Renal cortex interstitium (tissue), 11 donors: ENCODE measurements at regions not wholly inside any gene's neighbourhood (a gene's known extent, or its start where the extent isn't known, plus 50 kb on each side); places are given as distances from the start of the nearest gene placed in this dataset.

Experiments used
- DNase-seq, 11 donors: peaks; one replicate each; pipeline ENCODE4 v3.0.0-alpha.2; 2013; ENCODE audit warnings: low read depth in 9 of 11, low spot score in 4 of 11; ENCODE audit errors: extremely low read depth in 1 of 11

GRCh38 chr11:82012276-82012675 lies 721.4 kb downstream of the FAM181B start:
- no peak for DNase-seq

GRCh38 chr11:82009133-82009532 lies 724.5 kb downstream of the FAM181B start:
- DNase-seq, result no peak

- DNase-seq, result no peak
These were observed 726.1 kb downstream of the FAM181B start for GRCh38 chr11:82007521-82007920.

DNA sequence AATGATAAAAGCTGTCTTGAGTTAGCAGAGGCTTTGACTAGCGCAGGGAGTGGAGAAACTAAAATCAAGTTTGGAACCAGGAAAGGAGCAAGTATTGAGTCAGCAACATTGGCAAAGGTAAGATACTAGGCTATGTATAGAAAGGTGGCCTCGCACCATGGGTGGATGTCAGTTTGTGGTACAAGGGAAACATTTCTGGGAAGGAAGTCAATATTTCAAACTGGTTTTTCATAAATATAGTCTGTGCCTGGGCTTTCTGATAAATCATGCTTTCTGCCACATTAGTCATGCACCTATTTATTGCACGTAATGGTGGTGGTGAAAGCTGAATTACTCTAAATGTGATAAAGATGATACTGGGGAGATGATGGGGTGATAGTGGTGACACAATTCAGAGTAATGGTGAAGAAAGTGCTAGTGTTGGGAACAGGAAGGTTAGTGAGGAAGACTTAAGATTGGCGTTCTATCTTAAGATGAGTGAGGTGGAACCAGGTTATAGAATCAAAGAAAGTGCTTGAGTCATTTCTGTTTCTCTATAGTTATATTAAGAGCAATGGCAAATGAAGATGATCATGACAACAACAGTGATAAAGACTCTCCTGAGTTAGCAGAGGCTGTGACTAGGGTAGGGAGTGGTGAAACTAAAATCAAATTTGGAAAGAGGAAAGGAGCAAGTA lies 729.0 kb downstream of the FAM181B start:
- no peak for DNase-seq

GRCh38 chr11:82003671-82004515 lies 729.8 kb downstream of the FAM181B start:
- DNase-seq, result no peak

DNA sequence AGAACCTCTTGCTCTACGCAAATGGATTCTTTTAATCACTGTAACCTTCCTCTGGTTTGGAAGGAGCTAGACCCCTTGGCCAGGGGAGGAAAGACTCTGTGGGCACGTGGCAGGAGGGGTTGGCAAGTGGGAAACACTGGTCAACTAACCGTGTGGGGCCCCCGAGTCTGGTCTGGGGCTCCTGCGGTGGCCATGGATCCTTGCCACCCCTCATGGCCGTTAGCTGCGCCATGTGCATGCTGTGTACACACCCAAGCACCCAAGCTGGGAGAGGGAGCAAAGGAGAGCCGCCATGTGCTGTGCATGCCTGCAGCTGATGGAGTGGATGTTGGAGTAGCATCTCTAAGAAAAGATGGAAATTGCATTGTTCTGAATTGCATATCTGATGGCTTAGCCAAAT lies 730.6 kb downstream of the FAM181B start:
- DNase-seq, result no peak

DNA sequence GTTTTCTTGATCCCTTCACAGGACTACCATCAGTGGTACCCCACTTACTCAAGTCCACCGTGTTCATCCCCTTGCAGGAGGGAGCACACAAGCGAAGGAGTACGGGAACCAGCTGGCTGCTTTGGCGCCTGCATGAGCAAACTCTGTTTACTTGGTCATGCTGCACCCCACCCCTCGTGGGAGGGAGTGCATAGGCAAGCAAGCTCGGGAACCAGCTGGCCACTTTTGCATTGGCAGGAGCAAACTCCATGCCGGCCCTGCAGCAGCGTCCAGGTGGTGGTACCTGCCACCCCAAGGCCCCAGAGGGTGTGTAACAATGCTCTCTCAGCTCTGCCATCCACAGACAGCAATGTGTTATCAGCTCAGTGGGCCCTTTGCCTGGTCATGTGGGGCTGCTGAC lies 737.8 kb downstream of the FAM181B start:
- no peak for DNase-seq

- DNase-seq, result no peak
These were observed 739.9 kb downstream of the FAM181B start for GRCh38 chr11:81993755-81994154.

DNA sequence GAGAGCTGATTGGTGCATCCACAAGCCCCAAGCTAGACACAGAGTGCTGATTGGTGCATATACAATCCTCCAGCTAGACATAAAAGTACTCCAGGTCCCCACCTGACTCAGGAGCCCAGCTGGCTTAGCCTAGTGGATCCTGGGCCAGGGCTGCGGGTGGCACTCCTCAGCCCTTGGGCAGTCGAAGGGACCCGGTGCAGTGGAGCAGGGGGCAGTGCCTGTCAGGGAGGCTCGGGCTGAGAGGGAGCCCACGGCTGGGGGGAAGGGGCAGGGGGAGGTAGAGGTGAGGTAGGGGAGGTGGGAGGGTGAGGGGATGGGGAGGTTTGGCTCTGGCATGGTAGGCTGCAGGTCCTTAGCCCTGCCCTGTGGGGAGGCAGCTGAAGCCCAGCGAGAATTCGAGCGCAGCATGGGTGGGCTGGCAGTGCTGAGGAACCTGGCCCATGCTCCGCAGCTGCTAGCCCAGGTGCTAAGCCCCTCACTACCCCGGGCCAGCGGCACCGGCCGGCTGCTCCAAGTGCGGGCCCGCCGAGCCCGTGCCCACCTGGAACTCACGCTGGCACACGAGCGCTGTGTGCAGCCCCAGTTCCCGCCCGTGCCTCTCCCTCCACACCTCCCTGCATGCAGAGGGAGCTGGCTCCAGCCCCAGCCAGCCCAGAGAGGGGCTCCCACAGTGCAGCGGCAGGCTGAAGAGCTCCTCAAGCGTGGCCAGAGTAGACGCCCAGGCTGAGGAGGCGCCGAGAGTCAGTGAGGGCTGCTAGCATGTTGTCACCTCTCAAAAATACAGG lies 742.8 kb downstream of the FAM181B start:
- DNase-seq, result no peak

DNA sequence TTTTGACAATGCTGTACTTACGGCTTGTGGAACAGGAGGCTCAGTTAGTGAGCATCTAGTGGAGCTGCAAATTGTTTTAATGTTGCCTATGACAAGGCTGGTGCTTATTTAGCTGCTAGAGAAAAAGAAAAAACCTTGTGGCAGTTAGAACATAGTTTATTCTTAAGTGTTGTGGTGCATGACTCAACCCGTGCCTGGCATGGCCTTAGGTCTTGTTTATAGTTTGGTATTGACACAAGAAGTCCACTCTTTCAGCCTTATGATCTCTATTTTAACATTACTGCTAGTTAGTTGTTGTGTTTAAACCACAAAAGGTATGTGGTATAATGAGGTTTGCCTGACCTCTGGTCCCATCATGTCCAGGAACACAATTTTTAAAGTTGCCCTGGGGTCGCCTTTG lies 744.6 kb downstream of the FAM181B start:
- no peak for DNase-seq

GRCh38 chr11:81987829-81988472 lies 745.7 kb downstream of the FAM181B start:
- peak in 2 of 11 donors; percentile 11 to 17 for DNase-seq

DNA sequence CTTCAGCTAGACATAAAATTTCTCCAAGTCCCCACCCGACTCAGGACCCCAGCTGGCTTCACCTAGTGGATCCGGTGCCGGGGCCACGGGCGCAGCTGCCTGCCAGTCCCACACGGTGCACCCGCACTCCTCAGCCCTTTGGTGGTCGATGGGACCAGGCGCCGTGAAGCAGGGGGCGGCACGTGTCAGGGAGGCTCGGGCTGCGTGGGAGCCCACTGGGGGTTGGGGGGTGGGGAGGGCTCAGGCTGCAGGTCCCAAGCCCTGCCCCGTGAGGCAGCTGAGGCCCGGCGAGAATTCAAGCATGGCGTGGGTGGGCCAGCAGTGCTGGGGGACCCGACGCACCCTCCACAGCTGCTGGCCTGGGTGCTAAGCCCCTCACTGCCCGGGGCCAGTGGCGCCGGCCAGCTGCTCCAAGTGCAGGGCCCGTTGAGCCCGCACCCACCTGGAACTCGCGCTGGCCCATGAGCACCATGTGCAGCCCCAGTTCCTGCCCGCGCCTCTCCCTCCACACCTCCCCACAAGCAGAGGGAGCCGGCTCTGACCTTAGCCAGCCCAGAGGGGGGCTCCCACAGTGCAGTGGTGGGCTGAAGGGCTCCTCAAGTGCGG lies 747.0 kb downstream of the FAM181B start:
- no peak for DNase-seq

DNA sequence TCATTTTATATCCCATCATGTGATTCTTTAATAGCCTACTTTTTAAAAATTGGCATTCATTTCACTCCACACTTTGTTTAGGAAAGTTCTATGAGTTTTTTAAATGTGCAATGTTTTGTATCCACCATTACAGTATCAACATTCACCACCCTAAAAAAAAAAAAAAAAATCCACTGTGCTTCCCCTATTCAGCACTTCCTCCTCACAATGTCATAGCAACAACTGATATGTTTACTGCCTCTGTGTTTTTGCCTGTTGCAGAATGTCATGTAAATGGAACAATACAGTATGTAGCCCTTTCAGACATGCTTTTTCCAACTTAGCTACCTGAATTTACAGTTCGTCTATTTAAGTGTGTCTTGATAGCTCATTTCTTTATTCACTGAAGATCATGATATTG lies 754.2 kb downstream of the FAM181B start:
- DNase-seq, result no peak

DNA sequence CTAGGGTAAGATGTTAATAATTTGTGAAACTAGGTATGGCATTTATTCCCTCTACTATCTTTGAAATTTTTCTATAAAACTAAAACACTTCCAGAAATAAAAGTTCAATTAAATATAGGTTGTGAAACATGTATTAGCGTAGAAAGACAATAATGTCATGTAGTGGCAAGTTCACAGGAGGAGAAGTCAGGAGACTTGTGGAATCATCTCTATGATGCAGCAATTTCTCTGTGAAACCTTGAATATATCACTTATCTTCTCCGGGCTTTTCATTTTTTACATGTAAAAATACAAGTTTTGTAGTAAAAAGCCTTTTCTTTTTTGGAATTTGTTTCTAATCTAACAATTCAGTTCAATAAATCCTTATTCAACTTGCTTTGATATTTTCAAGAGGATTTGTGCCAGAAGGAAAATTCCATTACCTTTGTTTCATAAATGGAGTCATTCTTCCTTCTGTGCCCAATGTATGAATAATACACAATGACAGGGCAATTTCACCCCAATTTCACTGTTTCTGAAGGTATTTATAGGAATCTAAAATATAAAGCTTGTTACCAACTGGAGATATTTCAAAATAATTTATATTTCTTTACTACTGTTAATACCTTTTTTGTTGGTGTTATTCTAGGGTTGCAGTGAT lies 758.3 kb downstream of the FAM181B start:
- DNase-seq, result no peak

DNA sequence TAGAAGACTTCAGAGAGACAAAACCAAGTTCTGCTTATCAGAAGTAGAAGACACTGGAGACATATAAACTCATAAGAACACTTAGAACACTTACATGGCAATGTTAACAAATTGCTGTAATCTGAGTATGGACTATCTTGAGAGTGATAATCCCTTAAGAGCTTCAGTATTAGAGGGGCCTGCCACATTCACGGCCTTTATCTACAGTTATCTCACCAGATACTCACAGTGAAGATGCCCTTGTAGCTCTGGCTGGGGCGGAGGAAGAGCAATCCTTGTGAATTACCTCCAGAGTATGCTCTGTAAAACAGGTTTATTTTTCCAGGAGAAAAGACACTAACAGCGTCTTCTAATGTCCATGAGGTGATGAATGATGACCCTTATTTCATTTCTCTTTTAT lies 762.8 kb downstream of the FAM181B start:
- DNase-seq, result no peak

- no peak for DNase-seq
These were observed 766.4 kb downstream of the FAM181B start for GRCh38 chr11:81967242-81967641.

- no peak for DNase-seq
These were observed 767.3 kb downstream of the FAM181B start for GRCh38 chr11:81966340-81966739.

DNA sequence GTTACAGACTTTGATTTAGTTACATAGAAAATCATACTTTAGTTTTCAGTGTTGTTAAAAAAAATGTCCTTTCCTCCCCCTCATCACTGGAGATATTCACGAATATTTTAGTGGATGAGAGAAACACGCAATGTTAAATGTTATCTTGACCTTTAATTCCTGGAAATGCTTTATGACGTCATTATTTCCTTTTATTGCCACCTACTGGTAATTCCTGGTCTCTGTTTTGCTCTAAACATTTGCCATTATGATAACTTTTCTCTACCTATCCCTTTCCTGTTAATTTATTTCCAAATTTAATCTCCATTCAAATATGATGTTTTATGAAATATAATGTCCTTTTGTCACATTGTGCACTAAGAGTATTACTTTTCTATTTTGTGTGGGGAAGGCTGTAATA lies 770.6 kb downstream of the FAM181B start:
- DNase-seq, result no peak

DNA sequence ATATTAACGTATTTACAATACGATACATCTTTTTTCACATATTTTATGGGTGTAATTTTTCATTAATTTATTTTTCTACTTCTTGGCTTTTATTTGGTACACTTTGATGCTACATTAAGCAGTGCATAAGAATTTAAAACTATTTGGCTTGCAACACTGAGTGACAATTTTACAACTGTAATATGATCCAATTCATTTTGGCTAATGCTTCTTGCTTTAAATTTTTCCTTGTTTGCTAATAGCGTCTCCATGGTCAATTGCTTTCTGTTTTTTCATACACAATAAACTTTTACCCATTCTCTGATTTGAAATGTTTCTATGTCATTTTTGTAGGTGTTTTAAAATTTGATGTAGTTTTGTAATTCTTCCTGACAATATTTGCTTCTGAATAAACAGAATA lies 773.2 kb downstream of the FAM181B start:
- peak in 4 of 11 donors; percentile 19 to 43 (median 32) for DNase-seq
